NCI-H2081 (cell line): ENCODE measurements at regions not wholly inside any gene's neighbourhood (a gene's known extent, or its start where the extent isn't known, plus 50 kb on each side); places are given as distances from the start of the nearest gene placed in this dataset.

Experiments
- DNase-seq, 2 experiments: peaks; one replicate each; lab custom pipeline; 2025; lab: John Stamatoyannopoulos, UW

- no peak for DNase-seq
Measured at GRCh38 chr4:4693258-4693657, 151.4 kb upstream of the STX18 start.

- no peak for DNase-seq
Measured at GRCh38 chr4:4690854-4691253, 149.0 kb upstream of the STX18 start.

GRCh38 chr4:4689694-4690440 lies 148.0 kb upstream of the STX18 start:
- DNase-seq = no peak

- no peak for DNase-seq
Measured at GRCh38 chr4:4687935-4688727, 146.3 kb upstream of the STX18 start.

- DNase-seq = no peak
Measured at GRCh38 chr4:4687100-4687499, 145.3 kb upstream of the STX18 start.

- no peak for DNase-seq
Measured at GRCh38 chr4:4685810-4686795, 144.3 kb upstream of the STX18 start.

- no peak for DNase-seq
Measured at GRCh38 chr4:4681653-4682052, 139.8 kb upstream of the STX18 start.

GRCh38 chr4:4680758-4681157 lies 138.9 kb upstream of the STX18 start:
- DNase-seq = no peak

- DNase-seq = no peak
Measured at GRCh38 chr4:4680243-4680642, 138.4 kb upstream of the STX18 start.

GRCh38 chr4:4677556-4678522 lies 136.0 kb upstream of the STX18 start:
- no peak for DNase-seq

GRCh38 chr4:4675641-4676040 lies 133.8 kb upstream of the STX18 start:
- no peak for DNase-seq

GRCh38 chr4:4675051-4675581 lies 133.3 kb upstream of the STX18 start:
- no peak for DNase-seq

- no peak for DNase-seq
Measured at GRCh38 chr4:4673070-4673469, 131.2 kb upstream of the STX18 start.

GRCh38 chr4:4672402-4672801 lies 130.6 kb upstream of the STX18 start:
- DNase-seq = no peak

GRCh38 chr4:4671774-4672349 lies 130.0 kb upstream of the STX18 start:
- no peak for DNase-seq

GRCh38 chr4:4670869-4671268 lies 129.0 kb upstream of the STX18 start:
- no peak for DNase-seq

GRCh38 chr4:4668355-4669210 lies 126.7 kb upstream of the STX18 start:
- no peak for DNase-seq

GRCh38 chr4:4667622-4668081 lies 125.8 kb upstream of the STX18 start:
- DNase-seq = no peak
